ENCODE measurements at regions not wholly inside any gene's neighbourhood (a gene's known extent, or its start where the extent isn't known, plus 50 kb on each side); places are given as distances from the start of the nearest gene placed in this dataset.

DNA sequence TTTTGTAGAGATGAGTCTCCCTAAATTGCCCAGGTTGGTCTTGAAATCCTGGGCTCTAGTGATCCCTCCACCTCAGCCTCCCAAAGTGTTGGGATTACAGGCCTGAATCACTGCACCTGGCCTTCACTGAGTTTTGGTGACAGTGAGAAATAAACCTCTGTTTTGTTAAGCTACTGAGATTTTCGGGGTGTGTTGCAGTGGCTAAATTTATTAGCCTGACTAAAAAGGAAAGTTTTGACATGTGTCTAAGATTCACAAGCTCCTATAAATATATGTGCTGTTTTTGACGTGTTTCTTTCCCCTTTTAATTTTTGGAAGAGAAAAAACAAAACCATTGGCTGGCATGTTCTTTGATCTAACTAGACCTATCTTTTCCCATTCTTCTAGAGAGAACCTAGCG, 190.5 kb upstream of the MC4R start:
- TF ChIP-seq, protein P1, sequence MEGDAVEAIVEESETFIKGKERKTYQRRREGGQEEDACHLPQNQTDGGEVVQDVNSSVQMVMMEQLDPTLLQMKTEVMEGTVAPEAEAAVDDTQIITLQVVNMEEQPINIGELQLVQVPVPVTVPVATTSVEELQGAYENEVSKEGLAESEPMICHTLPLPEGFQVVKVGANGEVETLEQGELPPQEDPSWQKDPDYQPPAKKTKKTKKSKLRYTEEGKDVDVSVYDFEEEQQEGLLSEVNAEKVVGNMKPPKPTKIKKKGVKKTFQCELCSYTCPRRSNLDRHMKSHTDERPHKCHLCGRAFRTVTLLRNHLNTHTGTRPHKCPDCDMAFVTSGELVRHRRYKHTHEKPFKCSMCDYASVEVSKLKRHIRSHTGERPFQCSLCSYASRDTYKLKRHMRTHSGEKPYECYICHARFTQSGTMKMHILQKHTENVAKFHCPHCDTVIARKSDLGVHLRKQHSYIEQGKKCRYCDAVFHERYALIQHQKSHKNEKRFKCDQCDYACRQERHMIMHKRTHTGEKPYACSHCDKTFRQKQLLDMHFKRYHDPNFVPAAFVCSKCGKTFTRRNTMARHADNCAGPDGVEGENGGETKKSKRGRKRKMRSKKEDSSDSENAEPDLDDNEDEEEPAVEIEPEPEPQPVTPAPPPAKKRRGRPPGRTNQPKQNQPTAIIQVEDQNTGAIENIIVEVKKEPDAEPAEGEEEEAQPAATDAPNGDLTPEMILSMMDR (conservative IDR thresholded peaks at IDR 0.05; ENCODE audit: low read depth, low read length): no peak
- TF ChIP-seq POLR2A (IDR thresholded peaks at IDR 0.05; ENCODE audit: low read depth, low read length): no peak
- TF ChIP-seq MAZ (IDR thresholded peaks at IDR 0.05; ENCODE audit: borderline replicate concordance, low read depth, low read length): no peak
- no peak for TF ChIP-seq FOS (IDR thresholded peaks at IDR 0.05; ENCODE audit: low read depth, low read length)
- TF ChIP-seq RCOR1 (IDR thresholded peaks at IDR 0.05; ENCODE audit: insufficient replicate concordance, low read length): no peak
- TF ChIP-seq BHLHE40 (IDR thresholded peaks at IDR 0.05; ENCODE audit: low read depth, low read length): no peak
- no peak for TF ChIP-seq SMC3 (IDR thresholded peaks at IDR 0.05; ENCODE audit: low read depth, low read length)
- no peak for TF ChIP-seq RAD21 (IDR thresholded peaks at IDR 0.05; ENCODE audit: low read length)
- TF ChIP-seq, protein P2, sequence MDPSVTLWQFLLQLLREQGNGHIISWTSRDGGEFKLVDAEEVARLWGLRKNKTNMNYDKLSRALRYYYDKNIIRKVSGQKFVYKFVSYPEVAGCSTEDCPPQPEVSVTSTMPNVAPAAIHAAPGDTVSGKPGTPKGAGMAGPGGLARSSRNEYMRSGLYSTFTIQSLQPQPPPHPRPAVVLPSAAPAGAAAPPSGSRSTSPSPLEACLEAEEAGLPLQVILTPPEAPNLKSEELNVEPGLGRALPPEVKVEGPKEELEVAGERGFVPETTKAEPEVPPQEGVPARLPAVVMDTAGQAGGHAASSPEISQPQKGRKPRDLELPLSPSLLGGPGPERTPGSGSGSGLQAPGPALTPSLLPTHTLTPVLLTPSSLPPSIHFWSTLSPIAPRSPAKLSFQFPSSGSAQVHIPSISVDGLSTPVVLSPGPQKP (IDR thresholded peaks at IDR 0.05; ENCODE audit: borderline replicate concordance, low read depth, low read length): no peak
- TF ChIP-seq MXI1 (IDR thresholded peaks at IDR 0.05; ENCODE audit: borderline replicate concordance, low read depth, low read length): no peak
- TF ChIP-seq CEBPB (IDR thresholded peaks at IDR 0.05; ENCODE audit: low read depth, low read length): no peak
- no peak for TF ChIP-seq RFX5 (IDR thresholded peaks at IDR 0.05; ENCODE audit: low read depth, low read length)

Data from IMR-90 (cell line).